22Rv1 (cell line): ENCODE measurements at regions not wholly inside any gene's neighbourhood (a gene's known extent, or its start where the extent isn't known, plus 50 kb on each side); places are given as distances from the start of the nearest gene placed in this dataset.

ENCODE experiments used
- H3K27ac ChIP-seq: fragments of 450-650 bp; 2 replicates; pipeline ENCODE4 v1.5.1; 2017
- ZFX ChIP-seq: fragments of 450-650 bp; IDR thresholded peaks from 2 replicates; pipeline ENCODE4 v1.6.1; 2017; ENCODE audit warnings: antibody characterized with exemption, borderline replicate concordance
- TF ChIP-seq, protein P1 (sequence below): fragments of 450-650 bp; IDR thresholded peaks from 2 replicates; pipeline ENCODE4 v1.5.1; 2017; ENCODE audit warnings: mild to moderate bottlenecking

DNA sequence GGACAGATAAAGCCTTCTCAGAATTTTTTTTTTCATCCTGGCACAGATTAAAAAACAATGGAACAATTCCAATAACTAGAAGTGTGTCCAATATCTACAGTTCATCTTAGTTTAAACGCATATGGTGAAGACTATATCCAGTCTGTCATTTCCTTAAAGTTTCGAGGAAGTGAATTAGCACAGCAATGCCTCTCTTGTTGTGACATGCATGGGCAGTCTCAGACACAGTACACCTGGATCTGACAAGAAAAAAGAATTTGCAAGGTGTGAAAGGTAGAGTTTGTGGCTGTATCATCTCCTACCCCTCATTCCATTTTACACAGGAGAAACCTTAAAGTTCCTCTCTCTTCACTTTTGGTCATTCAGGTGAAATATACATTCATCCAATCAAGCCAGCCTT is 100.6 kb upstream of the ADAMTS19 start:
- TF ChIP-seq, protein P1, sequence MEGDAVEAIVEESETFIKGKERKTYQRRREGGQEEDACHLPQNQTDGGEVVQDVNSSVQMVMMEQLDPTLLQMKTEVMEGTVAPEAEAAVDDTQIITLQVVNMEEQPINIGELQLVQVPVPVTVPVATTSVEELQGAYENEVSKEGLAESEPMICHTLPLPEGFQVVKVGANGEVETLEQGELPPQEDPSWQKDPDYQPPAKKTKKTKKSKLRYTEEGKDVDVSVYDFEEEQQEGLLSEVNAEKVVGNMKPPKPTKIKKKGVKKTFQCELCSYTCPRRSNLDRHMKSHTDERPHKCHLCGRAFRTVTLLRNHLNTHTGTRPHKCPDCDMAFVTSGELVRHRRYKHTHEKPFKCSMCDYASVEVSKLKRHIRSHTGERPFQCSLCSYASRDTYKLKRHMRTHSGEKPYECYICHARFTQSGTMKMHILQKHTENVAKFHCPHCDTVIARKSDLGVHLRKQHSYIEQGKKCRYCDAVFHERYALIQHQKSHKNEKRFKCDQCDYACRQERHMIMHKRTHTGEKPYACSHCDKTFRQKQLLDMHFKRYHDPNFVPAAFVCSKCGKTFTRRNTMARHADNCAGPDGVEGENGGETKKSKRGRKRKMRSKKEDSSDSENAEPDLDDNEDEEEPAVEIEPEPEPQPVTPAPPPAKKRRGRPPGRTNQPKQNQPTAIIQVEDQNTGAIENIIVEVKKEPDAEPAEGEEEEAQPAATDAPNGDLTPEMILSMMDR: no peak
- TF ChIP-seq ZFX: no peak
- H3K27ac ChIP-seq: no peak overlapping the region

DNA sequence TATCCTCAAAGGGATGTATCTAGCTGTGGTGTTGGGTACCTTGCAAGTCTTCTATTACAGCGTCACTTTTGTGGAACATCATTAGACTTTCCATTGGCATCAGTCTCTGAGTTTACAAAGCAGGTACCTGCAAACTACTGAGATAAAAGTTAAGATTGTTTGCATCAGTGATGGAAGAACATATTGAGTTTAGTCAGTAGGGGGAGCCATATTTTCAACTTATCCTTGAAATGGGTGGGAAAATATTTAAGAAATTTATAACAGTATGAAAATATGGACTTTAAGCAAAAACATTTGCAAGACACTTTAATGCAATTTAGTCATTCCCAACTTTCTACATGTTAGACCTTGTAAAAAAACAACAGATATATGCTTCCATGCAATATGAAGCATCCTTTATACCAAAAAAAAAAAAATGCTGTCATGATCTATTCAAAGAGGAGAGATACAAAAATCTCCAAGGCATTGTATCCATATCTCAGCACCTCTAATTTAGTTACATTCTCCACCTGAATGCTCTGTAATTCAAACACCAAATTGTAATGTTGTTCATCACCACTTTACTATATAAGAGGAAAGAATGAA is 98.6 kb upstream of the ADAMTS19 start:
- no peak for TF ChIP-seq ZFX
- TF ChIP-seq, protein P1: peak; percentile 75

DNA sequence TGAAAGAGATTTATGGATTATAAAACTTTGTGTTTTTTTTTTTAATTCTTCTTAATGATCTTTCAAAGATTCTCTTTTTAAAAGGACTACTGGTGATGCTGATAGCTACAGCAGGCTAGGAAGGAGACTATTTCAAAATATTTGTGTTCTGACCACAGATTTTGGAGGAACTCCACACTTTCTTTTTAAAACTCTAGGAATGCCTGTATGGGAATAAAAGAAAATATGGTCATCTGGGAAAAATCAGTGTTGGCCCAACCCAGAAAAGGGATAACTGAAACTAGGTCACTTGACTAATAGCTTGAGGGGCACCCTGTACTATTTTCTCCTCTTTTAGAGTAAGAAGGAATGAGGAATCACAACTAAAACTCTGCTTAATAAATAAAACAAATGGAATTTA is 97.6 kb upstream of the ADAMTS19 start:
- TF ChIP-seq, protein P1: no peak
- no peak for TF ChIP-seq ZFX
- H3K27ac ChIP-seq: no peak overlapping the region

More for the DNA sequence above, 98.6 kb upstream of the ADAMTS19 start:
- H3K27ac ChIP-seq: no peak overlapping the region

DNA sequence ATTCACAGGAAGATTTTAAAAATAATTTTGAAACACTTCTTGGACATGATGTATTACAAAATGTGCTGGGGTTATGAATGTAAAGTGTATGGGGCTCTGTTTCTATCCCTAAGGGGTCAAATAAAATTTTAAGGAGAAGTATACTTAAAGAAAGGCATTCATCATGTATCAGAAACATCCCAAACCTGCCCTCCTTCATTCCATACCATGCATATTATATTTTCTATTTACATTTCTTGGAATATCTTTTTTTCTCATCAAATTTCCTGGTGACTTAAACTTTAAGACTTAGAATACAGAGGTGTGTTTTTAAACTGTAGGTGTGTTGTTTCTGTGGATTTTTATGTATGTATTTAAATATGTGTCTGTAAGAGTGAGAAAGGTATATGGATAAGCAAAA is 96.1 kb upstream of the ADAMTS19 start:
- no peak overlapping the region for H3K27ac ChIP-seq
- TF ChIP-seq, protein P1: no peak
- TF ChIP-seq ZFX: no peak

DNA sequence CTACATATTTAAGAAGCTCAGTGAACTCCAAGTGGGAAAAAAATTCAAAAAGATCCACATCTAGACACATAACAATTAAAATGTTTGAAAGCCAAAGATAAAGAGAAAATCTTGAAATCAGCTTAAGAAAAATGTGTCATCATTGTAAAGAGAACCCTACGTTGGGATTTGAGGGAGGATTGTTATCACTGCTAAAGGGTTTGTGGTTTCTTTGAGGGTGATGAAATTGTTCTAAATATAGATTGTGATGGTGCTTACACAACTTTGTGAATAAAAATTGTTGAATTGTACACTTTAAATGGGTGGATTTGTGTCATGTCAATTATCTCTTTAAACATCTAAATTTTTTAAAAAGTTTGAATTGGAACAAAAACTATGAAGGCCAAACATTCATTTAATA is 92.2 kb upstream of the ADAMTS19 start:
- TF ChIP-seq ZFX: no peak
- TF ChIP-seq, protein P1: no peak
- H3K27ac ChIP-seq: no peak overlapping the region

DNA sequence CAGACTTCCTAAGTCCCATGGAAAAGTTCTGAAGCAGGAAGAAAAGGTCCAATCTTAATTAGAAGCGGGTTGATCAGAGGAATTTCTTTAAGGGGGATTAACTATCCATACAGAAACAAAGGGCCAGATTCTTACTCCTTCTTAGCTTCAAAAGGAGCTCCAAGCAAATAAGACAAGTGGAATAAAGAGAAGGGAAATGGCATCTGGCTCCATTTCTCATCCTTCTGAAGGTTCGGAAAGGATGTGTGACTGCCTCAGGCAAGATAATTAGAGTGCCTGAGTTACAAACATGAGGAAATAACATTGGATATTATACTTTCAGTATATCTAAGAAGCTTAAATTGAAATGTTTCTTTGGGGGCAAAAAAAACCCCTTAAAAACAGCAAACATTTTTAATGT is 88.1 kb upstream of the ADAMTS19 start:
- no peak overlapping the region for H3K27ac ChIP-seq
- TF ChIP-seq, protein P1: no peak
- no peak for TF ChIP-seq ZFX

DNA sequence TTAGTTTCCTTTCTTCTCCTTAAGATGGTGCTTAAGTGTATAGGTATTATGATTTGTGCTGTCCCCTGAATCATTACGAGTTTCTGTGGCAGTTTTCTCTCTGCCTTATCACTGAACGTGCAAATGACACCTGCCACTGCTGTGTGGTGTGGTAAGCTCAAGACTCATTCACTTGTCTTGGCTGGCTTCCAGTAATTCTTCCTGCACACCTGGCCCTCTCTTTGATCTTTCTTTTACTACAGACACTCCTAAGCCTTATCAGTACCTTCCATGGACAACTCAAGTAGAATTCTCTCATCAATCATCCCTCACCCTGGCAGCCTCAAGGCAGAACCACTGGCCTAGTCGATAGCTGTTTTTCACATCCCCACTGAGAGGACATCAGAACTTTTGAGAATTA is 82.6 kb upstream of the ADAMTS19 start:
- TF ChIP-seq ZFX: no peak
- TF ChIP-seq, protein P1: no peak
- no peak overlapping the region for H3K27ac ChIP-seq
